ENCODE measurements at regions not wholly inside any gene's neighbourhood (a gene's known extent, or its start where the extent isn't known, plus 50 kb on each side); places are given as distances from the start of the nearest gene placed in this dataset.

- TF ChIP-seq CTCF (conservative IDR thresholded peaks at IDR 0.05 in 1 of 2, IDR thresholded peaks at IDR 0.05 in 1 of 2; ENCODE audit: low read depth in 1 of 2, low read length in 2 of 2) (no peak), EZH2 (IDR thresholded peaks at IDR 0.05; ENCODE audit: low read length, missing control alignments) (no peak)
Measured at GRCh38 chr5:3490957-3491507, 104.6 kb upstream of the IRX1 start.
